GM21367 (cell line): ENCODE measurements at regions not wholly inside any gene's neighbourhood (a gene's known extent, or its start where the extent isn't known, plus 50 kb on each side); places are given as distances from the start of the nearest gene placed in this dataset.

Experiments
- ATAC-seq: cut with Tn5 transposase; IDR thresholded peaks from one replicate; pipeline ENCODE4 v1.9.1; 2021; ENCODE audit not compliant: unreplicated experiment

- no peak for ATAC-seq
Measured at GRCh38 chr6:121967631-121968030, 431.8 kb upstream of the HSF2 start.

GRCh38 chr6:121971931-121972335 is 427.5 kb upstream of the HSF2 start:
- no peak for ATAC-seq

GRCh38 chr6:121984956-121985355 is 414.5 kb upstream of the HSF2 start:
- no peak for ATAC-seq

GRCh38 chr6:121993362-121993761 is 406.1 kb upstream of the HSF2 start:
- ATAC-seq: no peak

GRCh38 chr6:121994919-121995318 is 404.5 kb upstream of the HSF2 start:
- ATAC-seq: no peak

GRCh38 chr6:121998631-121999030 is 400.8 kb upstream of the HSF2 start:
- ATAC-seq: no peak

GRCh38 chr6:121999456-122000065 is 399.9 kb upstream of the HSF2 start:
- no peak for ATAC-seq

- no peak for ATAC-seq
Measured at GRCh38 chr6:122005661-122006060, 393.8 kb upstream of the HSF2 start.

- no peak for ATAC-seq
Measured at GRCh38 chr6:122007339-122007738, 392.1 kb upstream of the HSF2 start.

GRCh38 chr6:122008101-122008999 is 391.1 kb upstream of the HSF2 start:
- ATAC-seq: no peak

GRCh38 chr6:122009000-122009350 is 390.5 kb upstream of the HSF2 start:
- ATAC-seq: no peak

- ATAC-seq: no peak
Measured at GRCh38 chr6:122012578-122012977, 386.9 kb upstream of the HSF2 start.

GRCh38 chr6:122014961-122015360 is 384.5 kb upstream of the HSF2 start:
- no peak for ATAC-seq

GRCh38 chr6:122020588-122021264 is 378.7 kb upstream of the HSF2 start:
- peak; percentile 81 for ATAC-seq

- ATAC-seq: no peak
Measured at GRCh38 chr6:122025104-122025503, 374.3 kb upstream of the HSF2 start.

GRCh38 chr6:122026582-122027369 is 372.7 kb upstream of the HSF2 start:
- ATAC-seq: no peak

- no peak for ATAC-seq
Measured at GRCh38 chr6:122028933-122029522, 370.4 kb upstream of the HSF2 start.

- ATAC-seq: peak; percentile 93
Measured at GRCh38 chr6:122033564-122034181, 365.8 kb upstream of the HSF2 start.

- no peak for ATAC-seq
Measured at GRCh38 chr6:122035173-122035572, 364.3 kb upstream of the HSF2 start.

GRCh38 chr6:122040261-122040660 is 359.2 kb upstream of the HSF2 start:
- no peak for ATAC-seq
